Astrocyte of the spinal cord (primary cell): ENCODE measurements at regions not wholly inside any gene's neighbourhood (a gene's known extent, or its start where the extent isn't known, plus 50 kb on each side); places are given as distances from the start of the nearest gene placed in this dataset.

Experiments
- DNase-seq: peaks from one replicate; pipeline ENCODE4 v3.0.0; 2011; ENCODE audit warnings: low read depth, low spot score
- H3K4me3 ChIP-seq: 2 replicates; pipeline ENCODE4 v1.5.1; 2011; ENCODE audit warnings: low read depth, mild to moderate bottlenecking, low read length, moderate library complexity
- CTCF ChIP-seq: IDR thresholded peaks from 2 replicates; pipeline ENCODE4 v1.5.1; 2012; ENCODE audit warnings: low read depth, mild to moderate bottlenecking, low read length, inconsistent platforms
- in situ Hi-C: cut with HindIII; loops from 2 replicates; pipeline ENCODE4 v1.10.0; 2017; ENCODE audit warnings: low sequenced_read_pairs

GRCh38 chr16:9503251-9503984 lies 412.0 kb downstream of the HAPSTR1 start:
- DNase-seq: no peak

GRCh38 chr16:9508328-9508936 lies 417.0 kb downstream of the HAPSTR1 start:
- DNase-seq: no peak
- no peak overlapping the region for H3K4me3 ChIP-seq
- TF ChIP-seq CTCF: no peak
- in situ Hi-C loops: no loop called here

More at GRCh38 chr16:9503251-9503984, 412.0 kb downstream of the HAPSTR1 start:
- no peak for TF ChIP-seq CTCF
- H3K4me3 ChIP-seq: no peak overlapping the region
- in situ Hi-C loops: no loop called here

- DNase-seq: no peak
- TF ChIP-seq CTCF: no peak
- in situ Hi-C loops: no loop called here
- no peak overlapping the region for H3K4me3 ChIP-seq
These were observed 418.2 kb downstream of the HAPSTR1 start for GRCh38 chr16:9509663-9510062.

- no peak overlapping the region for H3K4me3 ChIP-seq
- TF ChIP-seq CTCF: no peak
- no peak for DNase-seq
- in situ Hi-C loops: no loop called here
These were observed 419.9 kb downstream of the HAPSTR1 start for GRCh38 chr16:9511389-9511788.

- TF ChIP-seq CTCF: no peak
- DNase-seq: no peak
- in situ Hi-C loops: no loop called here
- H3K4me3 ChIP-seq: no peak overlapping the region
These were observed 425.0 kb downstream of the HAPSTR1 start for GRCh38 chr16:9516444-9516843.

GRCh38 chr16:9518051-9518450 lies 426.6 kb downstream of the HAPSTR1 start:
- DNase-seq: no peak
- in situ Hi-C loops: no loop called here
- TF ChIP-seq CTCF: no peak
- no peak overlapping the region for H3K4me3 ChIP-seq
